ENCODE measurements at regions not wholly inside any gene's neighbourhood (a gene's known extent, or its start where the extent isn't known, plus 50 kb on each side); places are given as distances from the start of the nearest gene placed in this dataset.

- no peaks in the 10 kb centered on the region for H3K9me3 Mint-ChIP-seq (ENCODE audit: low read depth, unreplicated experiment)
- peaks cover 3% of the 10 kb centered on the region for H3K4me1 Mint-ChIP-seq (ENCODE audit: low read depth, unreplicated experiment)
- CTCF ChIA-PET: no interaction called here
- no peak overlapping the region for H3K27ac Mint-ChIP-seq (ENCODE audit: unreplicated experiment)
- DNase-seq: no peak
- intact Hi-C loops (cut with micrococcal nuclease; ENCODE audit: unreplicated experiment): no loop called here
- no peaks in the 10 kb centered on the region for H3K36me3 Mint-ChIP-seq (ENCODE audit: insufficient read depth, unreplicated experiment)
- H3K4me3 Mint-ChIP-seq (ENCODE audit: low read depth, unreplicated experiment): no peak overlapping the region
- TF ChIP-seq CTCF (IDR thresholded peaks at IDR 0.05; ENCODE audit: unreplicated experiment): no peak
- no peaks in the 10 kb centered on the region for H3K27me3 Mint-ChIP-seq (ENCODE audit: unreplicated experiment)
- BruUV-seq (replicated peaks): no TSS peak
These were observed 1984.9 kb downstream of the EFNA5 start for GRCh38 chr5:105685884-105686283.

- Mint-ChIP-seq H3K4me1 (ENCODE audit: low read depth, unreplicated experiment) (peaks cover 8% of the 10 kb centered on the region), H3K27me3 (ENCODE audit: unreplicated experiment) (no peaks in the 10 kb centered on the region), H3K27ac (ENCODE audit: unreplicated experiment) (no peak overlapping the region), H3K9me3 (ENCODE audit: low read depth, unreplicated experiment) (no peaks in the 10 kb centered on the region), H3K4me3 (ENCODE audit: low read depth, unreplicated experiment) (no peak overlapping the region), H3K36me3 (ENCODE audit: insufficient read depth, unreplicated experiment) (no peaks in the 10 kb centered on the region)
- no peak for DNase-seq
- intact Hi-C loops (cut with micrococcal nuclease; ENCODE audit: unreplicated experiment): no loop called here
- no TSS peak for BruUV-seq (replicated peaks)
- CTCF ChIA-PET: interaction anchor here (0.7 kb wide), 1 partner anchor 346 kb away, joined by 3 read pairs; no protein-coding TSS in a partner anchor
- TF ChIP-seq CTCF (IDR thresholded peaks at IDR 0.05; ENCODE audit: unreplicated experiment): no peak
These were observed 1985.9 kb downstream of the EFNA5 start for GRCh38 chr5:105684799-105685198.

GRCh38 chr5:105680858-105681475 is 1989.8 kb downstream of the EFNA5 start:
- no peaks in the 10 kb centered on the region for H3K27me3 Mint-ChIP-seq (ENCODE audit: unreplicated experiment)
- DNase-seq: no peak
- intact Hi-C loops (cut with micrococcal nuclease; ENCODE audit: unreplicated experiment): no loop called here
- no peaks in the 10 kb centered on the region for H3K36me3 Mint-ChIP-seq (ENCODE audit: insufficient read depth, unreplicated experiment)
- CTCF ChIA-PET: no interaction called here
- H3K4me3 Mint-ChIP-seq (ENCODE audit: low read depth, unreplicated experiment): no peak overlapping the region
- no peak overlapping the region for H3K27ac Mint-ChIP-seq (ENCODE audit: unreplicated experiment)
- H3K4me1 Mint-ChIP-seq (ENCODE audit: low read depth, unreplicated experiment): peaks cover 19% of the 10 kb centered on the region
- no TSS peak for BruUV-seq (replicated peaks)
- H3K9me3 Mint-ChIP-seq (ENCODE audit: low read depth, unreplicated experiment): no peaks in the 10 kb centered on the region
- TF ChIP-seq CTCF (IDR thresholded peaks at IDR 0.05; ENCODE audit: unreplicated experiment): no peak

- intact Hi-C loops (cut with micrococcal nuclease; ENCODE audit: unreplicated experiment): no loop called here
- H3K4me1 Mint-ChIP-seq (ENCODE audit: low read depth, unreplicated experiment): peaks cover 19% of the 10 kb centered on the region
- no peaks in the 10 kb centered on the region for H3K9me3 Mint-ChIP-seq (ENCODE audit: low read depth, unreplicated experiment)
- H3K27ac Mint-ChIP-seq (ENCODE audit: unreplicated experiment): no peak overlapping the region
- H3K27me3 Mint-ChIP-seq (ENCODE audit: unreplicated experiment): no peaks in the 10 kb centered on the region
- H3K36me3 Mint-ChIP-seq (ENCODE audit: insufficient read depth, unreplicated experiment): no peaks in the 10 kb centered on the region
- DNase-seq: no peak
- TF ChIP-seq CTCF (IDR thresholded peaks at IDR 0.05; ENCODE audit: unreplicated experiment): no peak
- no TSS peak for BruUV-seq (replicated peaks)
- CTCF ChIA-PET: no interaction called here
- H3K4me3 Mint-ChIP-seq (ENCODE audit: low read depth, unreplicated experiment): peak overlapping the region; percentile 28
These were observed 1993.4 kb downstream of the EFNA5 start for GRCh38 chr5:105677291-105677690.

Measured in Calu3 (cell line).